HCT116 (cell line): ENCODE measurements at regions not wholly inside any gene's neighbourhood (a gene's known extent, or its start where the extent isn't known, plus 50 kb on each side); places are given as distances from the start of the nearest gene placed in this dataset.

Source experiments
- ATAC-seq: fragments of 200-7000 bp; cut with Tn5 transposase; 2 replicates; pipeline ENCODE4 v1.9.1; 2020; ENCODE audit warnings: mild to moderate bottlenecking, moderate library complexity
- BruUV-seq: library from RNA; stranded (reverse); fragments of 400-500 nt; replicated peaks from 2 replicates; lab custom pipeline; 2021; lab: Mats Ljungman, UMichigan
- CTCF ChIA-PET: fragments of 300-600 bp; sonication (Branson Sonifier 250); formaldehyde crosslinking; loops from one replicate; lab custom pipeline; 2021; ENCODE audit warnings: antibody characterized with exemption; lab: Charles Lee
- POLR2A ChIA-PET: fragments of 300-600, 350-600 bp; sonication (Branson Sonifier 250); formaldehyde crosslinking; loops from one replicate; lab custom pipeline; 2021; ENCODE audit warnings: antibody characterized with exemption; lab: Charles Lee
- RAD21 ChIA-PET, 2 experiments: fragments of 300-600 bp; sonication (Branson Sonifier 250); formaldehyde crosslinking; loops; one replicate each; lab custom pipeline; 2023; ENCODE audit warnings: low total read pairs in 2 of 2; ENCODE audit not compliant: uncharacterized antibody in 2 of 2, unreplicated experiment in 2 of 2, low non-redundant PET in 1 of 2; lab: Charles Lee
- DNase-seq: peaks from one replicate; pipeline ENCODE4 v3.0.0-alpha.2; 2010; ENCODE audit warnings: low read depth, low spot score
- H2AFZ ChIP-seq: fragments of 200-600 bp; shearing (Covaris generic), sonication (generic); 2 replicates; pipeline ENCODE4 v1.6.1; 2017; ENCODE audit warnings: low read depth, mixed run types, mixed read lengths, antibody characterized with exemption, low read length; ENCODE audit not compliant: poor library complexity, severe bottlenecking
- H3K27ac ChIP-seq: 2 replicates; pipeline ENCODE4 v1.5.1; 2012; ENCODE audit warnings: low read depth, low read length
- H3K27me3 ChIP-seq: fragments of 200-600 bp; sonication (generic); 2 replicates; pipeline ENCODE4 v1.6.1; 2016; ENCODE audit warnings: mixed run types, low read length, mixed read lengths; ENCODE audit not compliant: insufficient read depth
- H3K36me3 ChIP-seq, 2 experiments: fragments of 200-500 bp in 1 of 2; fragments of 200-600 bp in 1 of 2; sonication (Bioruptor generic) in 1 of 2; sonication (generic) in 1 of 2; 2 replicates each; pipeline versions ENCODE4 v1.5.1 to v1.6.1; 2014 to 2016; ENCODE audit warnings: low read length in 2 of 2, inconsistent platforms in 1 of 2, mixed read lengths in 1 of 2, mixed run types in 1 of 2; ENCODE audit not compliant: insufficient read depth in 2 of 2, control insufficient read depth in 1 of 2
- H3K4me1 ChIP-seq, 2 experiments: fragments of 200-600 bp in 1 of 2; sonication (generic) in 1 of 2; 2 replicates each; pipeline versions ENCODE4 v1.5.1 to v1.6.1; 2012 to 2017; ENCODE audit warnings: low read length in 2 of 2, inconsistent platforms in 1 of 2, mild to moderate bottlenecking in 1 of 2, mixed read lengths in 1 of 2, mixed run types in 1 of 2, moderate library complexity in 1 of 2; ENCODE audit not compliant: insufficient read depth in 2 of 2, control insufficient read depth in 1 of 2
- H3K4me2 ChIP-seq: fragments of 200-600 bp; sonication (generic); 2 replicates; pipeline ENCODE4 v1.6.1; 2017; ENCODE audit warnings: mixed run types, low read length, mixed read lengths
- H3K4me3 ChIP-seq, 2 experiments: fragments of 200-600 bp in 1 of 2; sonication (generic) in 1 of 2; replicated peaks in 1 of 2; 2 replicates each; pipeline ENCODE4 v1.5.1; 2011 to 2016; ENCODE audit warnings: low read length in 2 of 2, control low read depth in 1 of 2, low read depth in 1 of 2, mild to moderate bottlenecking in 1 of 2, mixed read lengths in 1 of 2, mixed run types in 1 of 2
- H3K79me2 ChIP-seq: fragments of 200-600 bp; sonication (generic); 2 replicates; pipeline ENCODE4 v1.6.1; 2017; ENCODE audit warnings: mild to moderate bottlenecking, mixed run types, low read length, moderate library complexity, mixed read lengths; ENCODE audit not compliant: insufficient read depth
- H3K9ac ChIP-seq: fragments of 200-600 bp; sonication (generic); 2 replicates; pipeline ENCODE4 v1.6.1; 2016; ENCODE audit warnings: low read length, mixed read lengths
- H3K9me2 ChIP-seq: fragments of 200-600 bp; sonication (generic), shearing (Covaris generic); 2 replicates; pipeline ENCODE4 v1.6.1; 2017; ENCODE audit warnings: mixed run types, mild to moderate bottlenecking, moderate library complexity; ENCODE audit not compliant: insufficient read depth
- H3K9me3 ChIP-seq, 2 experiments: fragments of 200-500 bp in 1 of 2; fragments of 200-600 bp in 1 of 2; sonication (Bioruptor generic) in 1 of 2; sonication (generic) in 1 of 2; 2 replicates each; pipeline ENCODE4 v1.6.1; 2014 to 2017; ENCODE audit warnings: low read length in 2 of 2, mixed read lengths in 2 of 2, inconsistent platforms in 1 of 2, low read depth in 1 of 2, mild to moderate bottlenecking in 1 of 2, mixed run types in 1 of 2, moderate library complexity in 1 of 2; ENCODE audit not compliant: control insufficient read depth in 1 of 2, insufficient read depth in 1 of 2
- H4K20me1 ChIP-seq: fragments of 200-600 bp; sonication (generic), shearing (Covaris generic); 2 replicates; pipeline ENCODE4 v1.6.1; 2017; ENCODE audit warnings: mixed run types, mild to moderate bottlenecking, moderate library complexity; ENCODE audit not compliant: insufficient read depth
- CBX3 ChIP-seq: IDR thresholded peaks from 2 replicates; pipeline ENCODE4 v1.6.1; 2012; ENCODE audit warnings: low read depth
- EZH2 ChIP-seq: fragments of 200-600 bp; sonication (generic); IDR thresholded peaks from 2 replicates; pipeline ENCODE4 v1.6.1; 2017; ENCODE audit warnings: antibody characterized with exemption, mixed run types
- EZH2phosphoT487 ChIP-seq: fragments of 200-600 bp; IDR thresholded peaks from 2 replicates; pipeline ENCODE4 v1.6.1; 2018; ENCODE audit warnings: antibody characterized with exemption, borderline replicate concordance
- POLR2A ChIP-seq: IDR thresholded peaks from 2 replicates; pipeline ENCODE4 v1.7.0; 2011; ENCODE audit warnings: borderline replicate concordance; ENCODE audit not compliant: insufficient read depth, insufficient read length; ENCODE audit errors: extremely low read depth
- POLR2AphosphoS5 ChIP-seq: IDR thresholded peaks from 2 replicates; pipeline ENCODE4 v1.6.1; 2011; ENCODE audit warnings: mild to moderate bottlenecking, low read depth, low read length, moderate library complexity
- RAD21 ChIP-seq: IDR thresholded peaks from 2 replicates; pipeline ENCODE4 v1.6.1; 2012; ENCODE audit warnings: low read depth, mild to moderate bottlenecking
- SIN3A ChIP-seq: IDR thresholded peaks from 2 replicates; pipeline ENCODE4 v1.6.1; 2012; ENCODE audit warnings: low read depth
- YY1 ChIP-seq: IDR thresholded peaks from 2 replicates; pipeline ENCODE4 v1.6.1; 2011; ENCODE audit warnings: low read length, low read depth, moderate library complexity, mild to moderate bottlenecking; ENCODE audit not compliant: insufficient replicate concordance; ENCODE audit errors: extremely low read depth
- ZNF274 ChIP-seq: fragments of 200-500 bp; sonication (Bioruptor generic); IDR thresholded peaks from 2 replicates; pipeline ENCODE4 v1.6.1; 2014; ENCODE audit warnings: mild to moderate bottlenecking, low read depth, low read length, inconsistent platforms
- intact Hi-C: fragments of 100-400 bp; cut with micrococcal nuclease; formaldehyde crosslinking; loops from 2 replicates; pipeline ENCODE4 v1.10.0; 2022
- TF ChIP-seq, protein P1 (sequence below): IDR thresholded peaks from 2 replicates; pipeline ENCODE4 v1.6.1; 2011; ENCODE audit warnings: mild to moderate bottlenecking, low read length, moderate library complexity; ENCODE audit not compliant: insufficient replicate concordance; ENCODE audit errors: extremely low read depth
- TF ChIP-seq, protein P2 (sequence below), 3 experiments: fragments of 200-600 bp in 1 of 3; sonication (generic) in 1 of 3; IDR thresholded peaks in 2 of 3; conservative IDR thresholded peaks in 1 of 3; 2 replicates each; pipeline ENCODE4 v1.5.1; 2012 to 2017; ENCODE audit warnings: low read depth in 2 of 3, low read length in 2 of 3, antibody characterized with exemption in 1 of 3, borderline replicate concordance in 1 of 3, control low read depth in 1 of 3, mild to moderate bottlenecking in 1 of 3, mixed read lengths in 1 of 3, mixed run types in 1 of 3, moderate library complexity in 1 of 3; ENCODE audit not compliant: insufficient read depth in 1 of 3

DNA sequence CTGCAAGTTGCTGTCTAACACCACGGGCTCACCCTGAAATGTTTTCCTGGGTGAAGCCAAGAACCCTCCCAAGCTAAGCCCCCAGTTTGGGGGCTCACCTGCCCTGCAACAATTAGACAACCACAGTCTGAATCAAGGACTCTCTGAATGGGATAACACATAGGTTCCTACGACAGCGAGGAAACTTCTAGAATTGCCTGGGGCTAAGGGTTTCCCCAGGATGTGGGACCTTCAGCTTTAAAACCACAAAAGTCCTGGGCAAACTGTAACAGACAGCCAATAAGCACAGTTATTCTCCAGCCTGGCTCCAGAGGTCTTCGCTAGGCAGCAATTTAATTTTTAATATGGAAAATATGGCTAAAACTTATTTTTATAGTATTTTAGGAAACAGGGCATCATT, 162.6 kb downstream of the PRKX start:
- Histone ChIP-seq H2AFZ (no peak overlapping the region), H3K9me2 (no peaks in the 10 kb centered on the region), H3K4me1 (no peaks in the 10 kb centered on the region), H3K36me3 (no peaks in the 10 kb centered on the region), H3K27me3 (no peaks in the 10 kb centered on the region), H3K4me3 (no peak overlapping the region), H4K20me1 (no peaks in the 10 kb centered on the region), H3K79me2 (no peaks in the 10 kb centered on the region), H3K27ac (no peak overlapping the region), H3K9me3 (no peaks in the 10 kb centered on the region), H3K4me2 (no peak overlapping the region), H3K9ac (no peak overlapping the region)
- RAD21 ChIA-PET, result no interaction called here
- POLR2A ChIA-PET, result no interaction called here
- ATAC-seq (no peak), DNase-seq (no peak)
- intact Hi-C loops, result no loop called here
- TF ChIP-seq SIN3A, result no peak
- TF ChIP-seq, protein P1, sequence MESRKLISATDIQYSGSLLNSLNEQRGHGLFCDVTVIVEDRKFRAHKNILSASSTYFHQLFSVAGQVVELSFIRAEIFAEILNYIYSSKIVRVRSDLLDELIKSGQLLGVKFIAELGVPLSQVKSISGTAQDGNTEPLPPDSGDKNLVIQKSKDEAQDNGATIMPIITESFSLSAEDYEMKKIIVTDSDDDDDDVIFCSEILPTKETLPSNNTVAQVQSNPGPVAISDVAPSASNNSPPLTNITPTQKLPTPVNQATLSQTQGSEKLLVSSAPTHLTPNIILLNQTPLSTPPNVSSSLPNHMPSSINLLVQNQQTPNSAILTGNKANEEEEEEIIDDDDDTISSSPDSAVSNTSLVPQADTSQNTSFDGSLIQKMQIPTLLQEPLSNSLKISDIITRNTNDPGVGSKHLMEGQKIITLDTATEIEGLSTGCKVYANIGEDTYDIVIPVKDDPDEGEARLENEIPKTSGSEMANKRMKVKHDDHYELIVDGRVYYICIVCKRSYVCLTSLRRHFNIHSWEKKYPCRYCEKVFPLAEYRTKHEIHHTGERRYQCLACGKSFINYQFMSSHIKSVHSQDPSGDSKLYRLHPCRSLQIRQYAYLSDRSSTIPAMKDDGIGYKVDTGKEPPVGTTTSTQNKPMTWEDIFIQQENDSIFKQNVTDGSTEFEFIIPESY, result no peak
- CTCF ChIA-PET, result no interaction called here
- BruUV-seq, result no TSS peak

DNA sequence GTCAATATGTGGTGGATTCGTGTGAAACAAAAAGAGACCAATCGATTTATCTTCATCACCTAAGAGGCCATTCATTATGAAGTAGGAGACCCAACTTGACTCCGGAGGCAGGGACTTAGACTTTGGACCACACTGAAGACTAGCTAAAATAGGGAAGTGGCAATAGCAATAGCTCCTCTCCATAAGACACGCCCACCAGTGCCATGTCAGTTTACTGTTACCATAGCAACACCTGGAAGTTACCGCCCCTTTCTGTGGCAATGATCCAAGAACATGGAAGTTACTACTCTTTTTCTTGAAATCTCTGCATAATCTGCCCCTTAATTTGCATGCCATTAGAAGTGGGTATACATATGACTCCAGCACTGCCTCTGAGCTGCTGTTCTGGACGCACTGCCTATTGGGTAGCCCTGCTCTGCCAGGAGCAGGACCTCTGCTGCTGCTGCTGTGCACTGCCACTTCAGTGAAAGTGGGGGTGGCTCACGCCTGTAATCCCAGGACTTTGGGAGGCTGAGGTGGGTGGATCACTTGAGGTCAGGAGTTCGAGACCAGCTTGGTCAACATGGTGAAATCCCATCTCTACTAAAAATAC, 163.2 kb downstream of the PRKX start:
- CTCF ChIA-PET, result no interaction called here
- BruUV-seq, result no TSS peak
- no peak for ATAC-seq

More for the DNA sequence above, 163.2 kb downstream of the PRKX start:
- Histone ChIP-seq H2AFZ (no peak overlapping the region), H3K9me3 (no peaks in the 10 kb centered on the region), H4K20me1 (no peaks in the 10 kb centered on the region), H3K4me3 (no peak overlapping the region), H3K9me2 (no peaks in the 10 kb centered on the region), H3K9ac (no peak overlapping the region), H3K27ac (no peak overlapping the region), H3K36me3 (no peaks in the 10 kb centered on the region), H3K4me1 (no peaks in the 10 kb centered on the region), H3K4me2 (no peak overlapping the region), H3K27me3 (no peaks in the 10 kb centered on the region), H3K79me2 (no peaks in the 10 kb centered on the region)
- DNase-seq, result no peak
- ChIA-PET POLR2A (no interaction called here), RAD21 (no interaction called here)
- TF ChIP-seq EZH2 (no peak), CBX3 (no peak), EZH2phosphoT487 (no peak), RAD21 (no peak), ZNF274 (no peak), POLR2AphosphoS5 (no peak), YY1 (no peak), POLR2A (no peak)
- TF ChIP-seq, protein P2, sequence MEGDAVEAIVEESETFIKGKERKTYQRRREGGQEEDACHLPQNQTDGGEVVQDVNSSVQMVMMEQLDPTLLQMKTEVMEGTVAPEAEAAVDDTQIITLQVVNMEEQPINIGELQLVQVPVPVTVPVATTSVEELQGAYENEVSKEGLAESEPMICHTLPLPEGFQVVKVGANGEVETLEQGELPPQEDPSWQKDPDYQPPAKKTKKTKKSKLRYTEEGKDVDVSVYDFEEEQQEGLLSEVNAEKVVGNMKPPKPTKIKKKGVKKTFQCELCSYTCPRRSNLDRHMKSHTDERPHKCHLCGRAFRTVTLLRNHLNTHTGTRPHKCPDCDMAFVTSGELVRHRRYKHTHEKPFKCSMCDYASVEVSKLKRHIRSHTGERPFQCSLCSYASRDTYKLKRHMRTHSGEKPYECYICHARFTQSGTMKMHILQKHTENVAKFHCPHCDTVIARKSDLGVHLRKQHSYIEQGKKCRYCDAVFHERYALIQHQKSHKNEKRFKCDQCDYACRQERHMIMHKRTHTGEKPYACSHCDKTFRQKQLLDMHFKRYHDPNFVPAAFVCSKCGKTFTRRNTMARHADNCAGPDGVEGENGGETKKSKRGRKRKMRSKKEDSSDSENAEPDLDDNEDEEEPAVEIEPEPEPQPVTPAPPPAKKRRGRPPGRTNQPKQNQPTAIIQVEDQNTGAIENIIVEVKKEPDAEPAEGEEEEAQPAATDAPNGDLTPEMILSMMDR (IDR thresholded peaks at IDR 0.05 in 2 of 3, conservative IDR thresholded peaks at IDR 0.05 in 1 of 3; ENCODE audit: borderline replicate concordance in 1 of 3, insufficient read depth in 1 of 3, low read depth in 2 of 3, low read length in 2 of 3), result no peak
- intact Hi-C loops, result no loop called here
